GM21737 (cell line): ENCODE measurements at regions not wholly inside any gene's neighbourhood (a gene's known extent, or its start where the extent isn't known, plus 50 kb on each side); places are given as distances from the start of the nearest gene placed in this dataset.

Experiments used
- ATAC-seq: cut with Tn5 transposase; IDR thresholded peaks from one replicate; pipeline ENCODE4 v1.9.1; 2021; ENCODE audit warnings: mild to moderate bottlenecking, moderate library complexity; ENCODE audit not compliant: unreplicated experiment

GRCh38 chr12:24424376-24424775 lies 474.9 kb upstream of the SOX5 start:
- no peak for ATAC-seq

- ATAC-seq, result no peak
Observed at GRCh38 chr12:24423611-24424010, 474.1 kb upstream of the SOX5 start.

GRCh38 chr12:24421759-24422158 lies 472.3 kb upstream of the SOX5 start:
- ATAC-seq, result no peak

GRCh38 chr12:24418157-24418556 lies 468.7 kb upstream of the SOX5 start:
- no peak for ATAC-seq

GRCh38 chr12:24416423-24417109 lies 467.1 kb upstream of the SOX5 start:
- no peak for ATAC-seq

GRCh38 chr12:24415934-24416333 lies 466.5 kb upstream of the SOX5 start:
- no peak for ATAC-seq

GRCh38 chr12:24414480-24414879 lies 465.0 kb upstream of the SOX5 start:
- no peak for ATAC-seq

GRCh38 chr12:24411948-24412347 lies 462.5 kb upstream of the SOX5 start:
- no peak for ATAC-seq

GRCh38 chr12:24409868-24410267 lies 460.4 kb upstream of the SOX5 start:
- ATAC-seq, result no peak

- no peak for ATAC-seq
Observed at GRCh38 chr12:24408305-24408704, 458.8 kb upstream of the SOX5 start.

GRCh38 chr12:24407884-24408283 lies 458.4 kb upstream of the SOX5 start:
- ATAC-seq, result no peak

GRCh38 chr12:24404086-24404815 lies 454.8 kb upstream of the SOX5 start:
- ATAC-seq, result no peak

GRCh38 chr12:24400533-24400932 lies 451.1 kb upstream of the SOX5 start:
- ATAC-seq, result no peak

- ATAC-seq, result peak; percentile 92
Observed at GRCh38 chr12:24398605-24399004, 449.1 kb upstream of the SOX5 start.

GRCh38 chr12:24396224-24396623 lies 446.8 kb upstream of the SOX5 start:
- no peak for ATAC-seq

- ATAC-seq, result no peak
Observed at GRCh38 chr12:24394246-24394645, 444.8 kb upstream of the SOX5 start.

- ATAC-seq, result no peak
Observed at GRCh38 chr12:24393071-24393470, 443.6 kb upstream of the SOX5 start.

- no peak for ATAC-seq
Observed at GRCh38 chr12:24389394-24389793, 439.9 kb upstream of the SOX5 start.

GRCh38 chr12:24387381-24387780 lies 437.9 kb upstream of the SOX5 start:
- ATAC-seq, result no peak

- no peak for ATAC-seq
Observed at GRCh38 chr12:24386836-24387235, 437.4 kb upstream of the SOX5 start.

- ATAC-seq, result no peak
Observed at GRCh38 chr12:24381790-24382189, 432.3 kb upstream of the SOX5 start.

- ATAC-seq, result no peak
Observed at GRCh38 chr12:24379861-24380521, 430.5 kb upstream of the SOX5 start.
